GM19035 (cell line): ENCODE measurements at regions not wholly inside any gene's neighbourhood (a gene's known extent, or its start where the extent isn't known, plus 50 kb on each side); places are given as distances from the start of the nearest gene placed in this dataset.

Experiments
- ATAC-seq: cut with Tn5 transposase; IDR thresholded peaks from one replicate; pipeline ENCODE4 v1.9.1; 2021; ENCODE audit not compliant: unreplicated experiment

GRCh38 chr12:106006382-106006781 lies 132.4 kb downstream of the NUAK1 start:
- no peak for ATAC-seq

GRCh38 chr12:106006940-106007339 lies 131.8 kb downstream of the NUAK1 start:
- ATAC-seq = no peak

- no peak for ATAC-seq
Observed at GRCh38 chr12:106010741-106011140, 128.0 kb downstream of the NUAK1 start.
